Activated CD4-positive, alpha-beta T cell treated with anti-CD3 and anti-CD28 coated beads, Interleukin-10, Interleukin-2, amounts not matched to agents 100 ng/mL and 50 ng/mL, durations not matched to agents 16 hours and 8 hours (primary cell): ENCODE measurements at regions not wholly inside any gene's neighbourhood (a gene's known extent, or its start where the extent isn't known, plus 50 kb on each side); places are given as distances from the start of the nearest gene placed in this dataset.
"Not testable (repeated sequence)": the region's sequence is repeated elsewhere in the genome, so short reads cannot be mapped to it uniquely, and the experiment has no call there.

ENCODE experiments used
- DNase-seq: peaks from one replicate; pipeline ENCODE4 v3.0.0-alpha.2; 2020

GRCh38 chr6:76768556-76768955 lies 694.7 kb downstream of the HTR1B start:
- no peak for DNase-seq

GRCh38 chr6:76764057-76764456 lies 691.6 kb upstream of the IMPG1 start:
- DNase-seq = no peak

GRCh38 chr6:76752841-76753240 lies 680.4 kb upstream of the IMPG1 start:
- no peak for DNase-seq

- not testable (repeated sequence) for DNase-seq
These were observed 672.9 kb upstream of the IMPG1 start for GRCh38 chr6:76745388-76745787.

GRCh38 chr6:76744151-76744720 lies 671.8 kb upstream of the IMPG1 start:
- not testable (repeated sequence) for DNase-seq

GRCh38 chr6:76742919-76743318 lies 670.5 kb upstream of the IMPG1 start:
- DNase-seq = no peak

- no peak for DNase-seq
These were observed 647.0 kb upstream of the IMPG1 start for GRCh38 chr6:76719449-76719848.

GRCh38 chr6:76708641-76709331 lies 636.3 kb upstream of the IMPG1 start:
- DNase-seq = no peak

GRCh38 chr6:76707630-76708029 lies 635.2 kb upstream of the IMPG1 start:
- DNase-seq = no peak

- DNase-seq = no peak
These were observed 634.2 kb upstream of the IMPG1 start for GRCh38 chr6:76706631-76707030.

GRCh38 chr6:76706086-76706485 lies 633.6 kb upstream of the IMPG1 start:
- DNase-seq = no peak

GRCh38 chr6:76703786-76704185 lies 631.3 kb upstream of the IMPG1 start:
- DNase-seq = no peak

GRCh38 chr6:76703285-76703684 lies 630.8 kb upstream of the IMPG1 start:
- no peak for DNase-seq

GRCh38 chr6:76702187-76702586 lies 629.7 kb upstream of the IMPG1 start:
- DNase-seq = no peak

GRCh38 chr6:76701610-76702009 lies 629.1 kb upstream of the IMPG1 start:
- DNase-seq = no peak

GRCh38 chr6:76697585-76697984 lies 625.1 kb upstream of the IMPG1 start:
- no peak for DNase-seq

- no peak for DNase-seq
These were observed 622.3 kb upstream of the IMPG1 start for GRCh38 chr6:76694795-76695194.

- no peak for DNase-seq
These were observed 612.4 kb upstream of the IMPG1 start for GRCh38 chr6:76684875-76685274.

- DNase-seq = no peak
These were observed 611.5 kb upstream of the IMPG1 start for GRCh38 chr6:76683985-76684384.

GRCh38 chr6:76682842-76683241 lies 610.4 kb upstream of the IMPG1 start:
- no peak for DNase-seq

- DNase-seq = no peak
These were observed 609.3 kb upstream of the IMPG1 start for GRCh38 chr6:76681781-76682180.

- no peak for DNase-seq
These were observed 604.6 kb upstream of the IMPG1 start for GRCh38 chr6:76677017-76677416.

- no peak for DNase-seq
These were observed 599.3 kb upstream of the IMPG1 start for GRCh38 chr6:76671751-76672150.

GRCh38 chr6:76644231-76644630 lies 571.8 kb upstream of the IMPG1 start:
- DNase-seq = no peak

GRCh38 chr6:76639941-76640340 lies 567.5 kb upstream of the IMPG1 start:
- DNase-seq = no peak
